ENCODE measurements at regions not wholly inside any gene's neighbourhood (a gene's known extent, or its start where the extent isn't known, plus 50 kb on each side); places are given as distances from the start of the nearest gene placed in this dataset.

GRCh38 chr13:22793598-22794134 lies 387.1 kb upstream of the SGCG start:
- no peaks in the 10 kb centered on the region for H4K20me1 ChIP-seq (replicated peaks in 1 of 2; ENCODE audit: control insufficient read depth in 1 of 2, insufficient read depth in 2 of 2, low read length in 2 of 2)
- H3K4me2 ChIP-seq (ENCODE audit: insufficient read depth in 1 of 2, low read depth in 2 of 2, low read length in 2 of 2) = no peak overlapping the region
- no peak overlapping the region for H2AK5ac ChIP-seq (ENCODE audit: low read depth, low read length)
- peak overlapping the region; percentile 98 for H2AFZ ChIP-seq (ENCODE audit: low read length)
- no peak overlapping the region for H4K91ac ChIP-seq (replicated peaks; ENCODE audit: insufficient read length, low read length)
- WGBS, 2 experiments (ENCODE audit: extremely low coverage in 1 of 2, insufficient coverage in 1 of 2, insufficient read length in 1 of 2, insufficient replicate concordance in 2 of 2, low coverage in 1 of 2, low lambda C conversion rate in 2 of 2, missing lambda C conversion rate in 1 of 2) = 84% methylated on average over 10 of the region's 10 CpGs; no CpG with 5 or more reads in 1 of the 2 experiments
- FAIRE-seq = no peak
- H2BK12ac ChIP-seq (ENCODE audit: low read depth, low read length) = no peak overlapping the region
- no peak overlapping the region for H2BK5ac ChIP-seq (ENCODE audit: low read depth, low read length)
- H3K4ac ChIP-seq (replicated peaks; ENCODE audit: insufficient read length, low read depth, low read length) = no peak overlapping the region
- ChIA-PET POLR2A (ENCODE audit: partially characterized antibody) (no interaction called here), CTCF (ENCODE audit: partially characterized antibody) (no interaction called here)
- no peak overlapping the region for H2BK20ac ChIP-seq (ENCODE audit: low read length)
- TF ChIP-seq ZNF274 (IDR thresholded peaks at IDR 0.05; ENCODE audit: borderline replicate concordance, extremely low read depth, low read length) (no peak), E2F6 (IDR thresholded peaks at IDR 0.05) (no peak), RBBP5 (IDR thresholded peaks at IDR 0.05; ENCODE audit: borderline replicate concordance, low read depth, low read length) (no peak), SIX5 (IDR thresholded peaks at IDR 0.05; ENCODE audit: low read depth, low read length) (no peak), BCL11A (IDR thresholded peaks at IDR 0.05; ENCODE audit: low read depth in 2 of 2, low read length in 2 of 2) (no peak), TAF7 (optimal IDR thresholded peaks at IDR 0.05; ENCODE audit: borderline replicate concordance, low read depth, low read length) (no peak), SP4 (IDR thresholded peaks at IDR 0.05; ENCODE audit: low read length) (no peak), RAD21 (IDR thresholded peaks at IDR 0.05 in 1 of 2, conservative IDR thresholded peaks at IDR 0.05 in 1 of 2; ENCODE audit: low read depth in 2 of 2, low read length in 2 of 2) (no peak), SIRT6 (IDR thresholded peaks at IDR 0.05; ENCODE audit: low read length) (no peak), NANOG (IDR thresholded peaks at IDR 0.05; ENCODE audit: insufficient read depth, low read depth, low read length, poor library complexity, severe bottlenecking) (no peak), CBX8 (IDR thresholded peaks at IDR 0.05; ENCODE audit: borderline replicate concordance, low read depth, low read length) (no peak), EZH2 (IDR thresholded peaks at IDR 0.05; ENCODE audit: low read depth, low read length, severe bottlenecking) (no peak)
- no peak overlapping the region for H2BK15ac ChIP-seq (ENCODE audit: low read length)
- H3K4me1 ChIP-seq (replicated peaks in 1 of 4; ENCODE audit: control insufficient read depth in 3 of 4, insufficient read depth in 4 of 4, low read length in 3 of 4) = peaks cover 0 to 3% (median under 1%) of the 10 kb centered on the region in 4 experiments; a peak in 1 of 7 replicates
- H3K18ac ChIP-seq (ENCODE audit: extremely low read depth, low read length) = no peak overlapping the region
- H3K9me3 ChIP-seq (ENCODE audit: insufficient read depth in 2 of 2, low read depth in 1 of 2, low read length in 1 of 2) = no peaks in the 10 kb centered on the region
- no peak overlapping the region for H3K23ac ChIP-seq (ENCODE audit: insufficient read length)
- no peak overlapping the region for H3K9ac ChIP-seq (replicated peaks in 1 of 4; ENCODE audit: extremely low read depth in 1 of 4, low read depth in 3 of 4, low read length in 3 of 4)
- no peaks in the 10 kb centered on the region for H3K23me2 ChIP-seq (ENCODE audit: low read depth, low read length)
- H3K14ac ChIP-seq (ENCODE audit: insufficient read length) = no peak overlapping the region
- no peaks in the 10 kb centered on the region for H3K79me1 ChIP-seq (ENCODE audit: low read depth, low read length)
- H3K36me3 ChIP-seq (ENCODE audit: control insufficient read depth in 2 of 4, insufficient read depth in 4 of 4, low read length in 3 of 4) = no peaks in the 10 kb centered on the region
- H3K79me2 ChIP-seq (ENCODE audit: control insufficient read depth in 1 of 2, insufficient read depth in 2 of 2, low read length in 2 of 2) = no peaks in the 10 kb centered on the region
- H3K27ac ChIP-seq (ENCODE audit: low read depth, low read length) = no peak overlapping the region
- H4K5ac ChIP-seq (ENCODE audit: insufficient read length, low read depth, low read length) = no peak overlapping the region
- H4K8ac ChIP-seq (ENCODE audit: extremely low read depth, insufficient read depth, low read length) = no peak overlapping the region
- H3K27me3 ChIP-seq (replicated peaks in 1 of 4; ENCODE audit: control insufficient read depth in 3 of 4, extremely low read depth in 1 of 4, insufficient read depth in 3 of 4, low read length in 3 of 4) = no peaks in the 10 kb centered on the region
- H3K56ac ChIP-seq (replicated peaks; ENCODE audit: insufficient read length, low read depth, low read length) = no peak overlapping the region
- no peak overlapping the region for H3K4me3 ChIP-seq (ENCODE audit: extremely low read depth in 1 of 4, insufficient read depth in 2 of 4, low read depth in 3 of 4, low read length in 4 of 4)
- H2BK120ac ChIP-seq (replicated peaks; ENCODE audit: low read depth, low read length) = no peak overlapping the region
- no peak for DNase-seq (ENCODE audit: low read depth in 1 of 2, low spot score in 2 of 2)
